ENCODE measurements at regions not wholly inside any gene's neighbourhood (a gene's known extent, or its start where the extent isn't known, plus 50 kb on each side); places are given as distances from the start of the nearest gene placed in this dataset.

DNA sequence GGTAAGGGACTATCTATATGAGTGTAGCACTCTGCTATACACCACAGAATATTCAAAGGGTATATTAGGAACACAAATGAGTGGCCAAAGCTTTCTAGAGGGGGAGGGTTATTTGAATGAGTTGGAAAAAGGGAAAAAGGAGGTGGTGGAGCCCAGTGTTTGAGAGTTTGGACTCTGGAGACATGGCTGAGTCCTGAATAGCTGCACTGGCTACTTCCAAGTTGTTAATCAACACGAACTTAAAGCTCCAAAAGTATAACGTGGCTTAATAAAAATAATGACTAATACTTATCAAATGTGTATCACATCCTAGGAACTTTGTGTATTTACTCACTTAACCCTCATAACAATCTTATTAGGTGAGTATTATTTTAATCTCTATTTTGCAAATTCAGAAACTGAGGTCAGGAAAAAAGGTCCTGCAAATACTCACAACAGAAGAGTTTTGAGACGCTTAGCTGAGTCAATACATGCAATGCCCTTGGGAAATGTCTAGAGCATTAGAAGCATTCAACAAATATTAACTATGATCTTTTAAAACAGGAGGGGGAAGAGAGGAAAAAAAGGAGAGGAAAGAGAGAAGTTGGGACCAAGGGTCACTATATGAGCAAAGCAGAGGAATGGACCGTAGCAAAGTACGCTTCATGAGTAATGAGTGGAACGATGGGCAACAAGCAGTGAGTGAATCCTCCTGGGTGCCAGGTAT, 189.5 kb upstream of the HMGA2 start:
- DNase-seq (ENCODE audit: low spot score in 2 of 2) (no peak), ATAC-seq (ENCODE audit: low read depth) (no peak)
- peaks cover 2% of the 10 kb centered on the region for H3K27me3 Mint-ChIP-seq
- H3K36me3 Mint-ChIP-seq: no peaks in the 10 kb centered on the region
- no peak overlapping the region for H3K27ac Mint-ChIP-seq
- peaks cover 5% of the 10 kb centered on the region for H3K9me3 Mint-ChIP-seq
- H3K4me1 Mint-ChIP-seq: no peaks in the 10 kb centered on the region
- H3K4me3 Mint-ChIP-seq: no peak overlapping the region

DNA sequence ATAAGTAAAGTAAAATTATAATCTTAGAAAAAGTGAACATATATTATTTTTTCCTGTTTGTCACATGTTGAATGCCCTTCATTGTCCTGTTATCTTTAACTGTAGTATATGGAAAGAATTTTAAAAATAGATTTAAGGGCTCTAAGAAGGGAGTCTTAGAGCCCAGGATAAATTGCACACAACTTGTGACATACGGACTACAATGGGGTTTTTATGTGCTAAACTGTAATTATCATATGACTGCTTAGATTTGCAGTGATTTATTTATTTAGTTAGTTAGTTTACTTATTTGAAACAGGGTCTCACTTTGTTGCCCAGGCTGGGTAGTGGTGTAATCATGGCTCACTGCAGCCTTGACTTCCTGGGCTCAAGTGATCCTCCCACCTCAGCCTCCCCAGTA, 187.8 kb upstream of the HMGA2 start:
- no peaks in the 10 kb centered on the region for H3K36me3 Mint-ChIP-seq
- H3K27ac Mint-ChIP-seq: no peak overlapping the region
- no peak overlapping the region for H3K4me3 Mint-ChIP-seq
- ATAC-seq (ENCODE audit: low read depth) (no peak), DNase-seq (ENCODE audit: low spot score in 2 of 2) (no peak)
- H3K9me3 Mint-ChIP-seq: peaks cover 4% of the 10 kb centered on the region
- H3K4me1 Mint-ChIP-seq: no peaks in the 10 kb centered on the region
- peaks cover 1% of the 10 kb centered on the region for H3K27me3 Mint-ChIP-seq

GRCh38 chr12:65637150-65637549, 187.1 kb upstream of the HMGA2 start:
- H3K36me3 Mint-ChIP-seq: no peaks in the 10 kb centered on the region
- H3K27me3 Mint-ChIP-seq: peaks cover 1% of the 10 kb centered on the region
- no peak for DNase-seq (ENCODE audit: low spot score in 2 of 2)
- no peaks in the 10 kb centered on the region for H3K4me1 Mint-ChIP-seq
- no peak overlapping the region for H3K4me3 Mint-ChIP-seq
- H3K27ac Mint-ChIP-seq: no peak overlapping the region
- no peak for ATAC-seq (ENCODE audit: low read depth)
- H3K9me3 Mint-ChIP-seq: peaks cover 4% of the 10 kb centered on the region

DNA sequence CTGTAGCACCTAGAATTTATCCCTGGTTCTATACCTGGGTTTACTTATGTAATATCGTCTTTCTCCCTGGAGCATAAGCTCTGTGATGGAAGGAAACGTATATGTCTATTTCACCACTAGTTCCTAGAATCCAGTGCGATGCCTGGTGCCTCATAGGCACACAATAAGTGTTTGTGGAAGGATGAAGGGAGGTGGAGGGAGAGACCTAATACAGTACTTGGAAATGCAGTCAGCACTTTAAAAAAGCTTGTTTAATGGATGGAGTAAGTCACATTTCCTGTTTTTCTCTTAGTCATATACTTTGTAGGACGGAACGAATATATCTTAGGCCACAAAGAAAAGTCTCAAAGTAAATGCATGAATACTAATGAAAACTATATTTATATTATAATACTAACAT, 186.5 kb upstream of the HMGA2 start:
- Mint-ChIP-seq H3K4me1 (no peaks in the 10 kb centered on the region), H3K4me3 (no peak overlapping the region), H3K9me3 (peaks cover 4% of the 10 kb centered on the region), H3K27ac (no peak overlapping the region), H3K36me3 (no peaks in the 10 kb centered on the region), H3K27me3 (peaks cover 1% of the 10 kb centered on the region)
- ATAC-seq (ENCODE audit: low read depth): no peak
- no peak for DNase-seq (ENCODE audit: low spot score in 2 of 2)

- Mint-ChIP-seq H3K27me3 (peaks cover 1% of the 10 kb centered on the region), H3K9me3 (peaks cover 4% of the 10 kb centered on the region)
Measured at GRCh38 chr12:65638324-65638723, 186.0 kb upstream of the HMGA2 start.

GRCh38 chr12:65640489-65640901, 183.8 kb upstream of the HMGA2 start:
- H3K27ac Mint-ChIP-seq: no peak overlapping the region
- peaks cover 1% of the 10 kb centered on the region for H3K27me3 Mint-ChIP-seq
- no peaks in the 10 kb centered on the region for H3K4me1 Mint-ChIP-seq
- H3K36me3 Mint-ChIP-seq: no peaks in the 10 kb centered on the region
- H3K4me3 Mint-ChIP-seq: no peak overlapping the region
- H3K9me3 Mint-ChIP-seq: peaks cover 3% of the 10 kb centered on the region
- no peak for DNase-seq (ENCODE audit: low spot score in 2 of 2)
- no peak for ATAC-seq (ENCODE audit: low read depth)

More at GRCh38 chr12:65638324-65638723, 186.0 kb upstream of the HMGA2 start:
- no peaks in the 10 kb centered on the region for H3K36me3 Mint-ChIP-seq
- H3K4me1 Mint-ChIP-seq: no peaks in the 10 kb centered on the region
- no peak overlapping the region for H3K4me3 Mint-ChIP-seq
- H3K27ac Mint-ChIP-seq: no peak overlapping the region
- no peak for DNase-seq (ENCODE audit: low spot score in 2 of 2)
- ATAC-seq (ENCODE audit: low read depth): no peak

GRCh38 chr12:65642061-65642661, 182.1 kb upstream of the HMGA2 start:
- Mint-ChIP-seq H3K27me3 (peaks cover 1% of the 10 kb centered on the region), H3K4me1 (no peaks in the 10 kb centered on the region), H3K27ac (no peak overlapping the region), H3K9me3 (no peaks in the 10 kb centered on the region), H3K36me3 (no peaks in the 10 kb centered on the region), H3K4me3 (no peak overlapping the region)
- DNase-seq (ENCODE audit: low spot score in 2 of 2): no peak
- no peak for ATAC-seq (ENCODE audit: low read depth)

GRCh38 chr12:65643171-65643570, 181.1 kb upstream of the HMGA2 start:
- Mint-ChIP-seq H3K27ac (no peak overlapping the region), H3K4me1 (no peaks in the 10 kb centered on the region)
- no peak for ATAC-seq (ENCODE audit: low read depth)

DNA sequence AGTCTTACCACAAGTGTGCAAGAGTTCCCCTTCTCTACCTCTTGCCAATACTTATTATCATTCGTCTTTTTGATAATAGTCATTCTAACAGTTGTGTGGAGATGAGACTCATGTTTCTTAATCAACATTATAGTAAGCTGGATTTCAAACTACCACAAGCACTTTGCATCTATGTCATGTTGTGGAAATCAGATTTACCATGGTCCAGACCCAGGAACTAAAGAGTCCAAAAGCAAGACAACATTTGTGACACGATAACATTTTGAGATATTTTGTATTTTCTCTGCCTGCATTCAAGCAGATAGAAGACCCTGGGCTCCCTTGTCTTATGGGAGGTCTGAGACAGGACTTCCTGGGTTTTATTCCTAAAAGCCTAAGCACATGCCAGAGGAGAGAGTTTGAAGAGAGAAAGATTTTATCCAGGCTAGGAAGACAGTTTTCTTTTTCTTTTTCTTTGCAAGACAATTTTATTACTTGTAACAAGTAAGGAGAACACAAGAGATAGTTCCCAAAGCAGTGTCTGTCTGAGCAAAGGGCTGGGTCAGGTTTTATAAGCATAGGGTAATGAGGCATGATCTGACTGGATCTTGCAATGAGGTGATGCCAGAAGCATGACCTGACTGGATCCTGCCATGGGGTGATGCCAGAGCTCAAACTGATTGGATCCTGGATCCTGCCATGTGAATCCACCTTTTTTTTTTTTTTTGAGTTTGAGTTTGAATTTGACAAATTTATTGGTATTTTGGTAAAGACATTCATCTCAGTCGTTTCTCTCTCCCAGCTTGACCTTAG, 180.5 kb upstream of the HMGA2 start:
- no peak overlapping the region for H3K4me3 Mint-ChIP-seq
- H3K27ac Mint-ChIP-seq: no peak overlapping the region
- H3K27me3 Mint-ChIP-seq: peaks cover 1% of the 10 kb centered on the region
- H3K4me1 Mint-ChIP-seq: no peaks in the 10 kb centered on the region
- no peaks in the 10 kb centered on the region for H3K9me3 Mint-ChIP-seq
- no peak for ATAC-seq (ENCODE audit: low read depth)
- no peak for DNase-seq (ENCODE audit: low spot score in 2 of 2)
- no peaks in the 10 kb centered on the region for H3K36me3 Mint-ChIP-seq

More at GRCh38 chr12:65643171-65643570, 181.1 kb upstream of the HMGA2 start:
- no peaks in the 10 kb centered on the region for H3K9me3 Mint-ChIP-seq
- H3K27me3 Mint-ChIP-seq: peaks cover 1% of the 10 kb centered on the region
- H3K36me3 Mint-ChIP-seq: no peaks in the 10 kb centered on the region
- DNase-seq (ENCODE audit: low spot score in 2 of 2): no peak
- no peak overlapping the region for H3K4me3 Mint-ChIP-seq

DNA sequence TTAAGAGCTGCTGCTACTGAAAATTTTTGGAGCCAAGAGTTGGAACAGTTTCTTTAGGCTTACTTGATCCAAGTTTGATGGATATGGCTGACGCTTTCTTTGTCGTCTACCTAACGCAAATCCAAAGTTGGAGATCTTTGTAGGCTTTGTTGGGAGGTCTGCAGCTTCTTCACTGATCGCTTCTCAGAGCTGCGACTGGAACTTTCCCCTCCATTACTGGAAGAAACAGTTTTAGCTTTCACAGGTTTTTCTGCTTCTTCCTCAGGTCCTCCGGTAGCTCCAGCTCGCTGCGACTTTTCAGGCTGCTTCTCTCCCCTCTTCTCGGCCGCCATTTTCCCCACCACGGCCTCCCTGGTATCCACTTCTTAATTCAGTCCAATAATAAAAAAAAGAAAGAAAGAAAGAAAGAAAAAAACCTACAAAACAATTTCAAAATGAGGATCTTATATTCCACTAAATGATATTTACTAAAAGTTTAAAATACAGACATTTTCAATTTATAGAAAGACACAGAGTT, 178.1 kb upstream of the HMGA2 start:
- Mint-ChIP-seq H3K9me3 (no peaks in the 10 kb centered on the region), H3K27me3 (no peaks in the 10 kb centered on the region), H3K4me3 (no peak overlapping the region), H3K36me3 (no peaks in the 10 kb centered on the region), H3K4me1 (no peaks in the 10 kb centered on the region), H3K27ac (no peak overlapping the region)
- ATAC-seq (ENCODE audit: low read depth) (no peak), DNase-seq (ENCODE audit: low spot score in 2 of 2) (no peak)

DNA sequence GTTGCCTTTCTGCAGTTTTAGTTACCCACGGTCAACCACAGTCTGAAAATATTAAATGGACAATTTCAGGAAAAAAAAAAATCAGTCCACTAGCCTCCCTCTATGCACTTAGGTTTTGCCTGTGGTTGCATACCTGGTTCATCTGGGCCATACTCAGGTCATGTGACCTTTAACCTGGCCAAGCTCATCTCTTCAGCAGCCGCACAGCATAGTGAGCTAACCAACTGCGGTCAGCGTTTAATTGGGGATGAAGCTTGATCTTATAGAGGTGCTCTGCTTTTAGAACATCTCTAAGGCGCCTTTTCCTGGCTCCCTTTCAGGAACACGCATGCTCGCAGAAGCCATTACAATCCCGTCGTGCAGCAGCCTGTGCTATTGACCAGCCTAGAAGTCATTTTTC, 177.2 kb upstream of the HMGA2 start:
- no peaks in the 10 kb centered on the region for H3K36me3 Mint-ChIP-seq
- no peaks in the 10 kb centered on the region for H3K4me1 Mint-ChIP-seq
- H3K4me3 Mint-ChIP-seq: no peak overlapping the region
- H3K27ac Mint-ChIP-seq: no peak overlapping the region
- no peaks in the 10 kb centered on the region for H3K9me3 Mint-ChIP-seq
- H3K27me3 Mint-ChIP-seq: no peaks in the 10 kb centered on the region
- DNase-seq (ENCODE audit: low spot score in 2 of 2) (no peak), ATAC-seq (ENCODE audit: low read depth) (no peak)

DNA sequence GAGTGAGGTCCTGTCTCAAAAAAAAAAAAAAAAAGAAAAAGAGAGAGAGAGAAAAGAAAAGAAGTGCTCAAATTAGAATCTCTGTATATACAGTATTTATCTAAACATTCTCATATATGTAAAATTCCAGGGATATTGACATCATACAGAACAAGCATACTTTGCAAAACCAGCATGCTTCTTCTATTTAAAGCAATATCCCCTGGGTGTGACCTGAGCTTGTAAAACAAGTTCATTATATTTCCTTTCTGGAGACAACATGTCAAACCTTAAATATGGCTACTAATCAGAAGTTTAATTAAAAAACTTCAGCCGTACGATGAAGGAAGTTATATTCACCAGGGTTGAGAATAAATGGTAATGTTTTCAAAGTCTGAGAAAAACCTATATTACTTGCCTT, 175.8 kb upstream of the HMGA2 start:
- ATAC-seq (ENCODE audit: low read depth): no peak
- Mint-ChIP-seq H3K27me3 (no peaks in the 10 kb centered on the region), H3K4me3 (no peak overlapping the region), H3K9me3 (no peaks in the 10 kb centered on the region), H3K27ac (no peak overlapping the region), H3K36me3 (no peaks in the 10 kb centered on the region), H3K4me1 (no peaks in the 10 kb centered on the region)
- no peak for DNase-seq (ENCODE audit: low spot score in 2 of 2)

DNA sequence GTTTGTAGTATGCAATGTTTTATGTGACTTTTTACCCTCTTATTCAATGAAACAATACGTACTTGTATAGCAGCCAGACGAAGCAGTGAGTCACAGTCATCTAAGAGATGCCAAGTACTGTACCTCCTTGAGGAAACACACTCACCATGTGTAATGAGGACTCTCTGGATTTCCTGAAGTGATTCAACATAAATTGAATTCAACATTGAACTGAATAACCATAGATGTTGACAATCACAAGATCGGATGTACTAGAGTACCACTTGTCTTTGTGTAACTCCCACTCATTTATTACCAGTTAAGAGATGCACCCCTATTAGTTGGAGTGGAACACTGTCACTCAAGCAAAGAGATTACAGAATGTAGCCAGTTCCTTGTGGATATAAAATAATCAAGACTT, 175.2 kb upstream of the HMGA2 start:
- H3K36me3 Mint-ChIP-seq: no peaks in the 10 kb centered on the region
- H3K4me1 Mint-ChIP-seq: no peaks in the 10 kb centered on the region
- no peaks in the 10 kb centered on the region for H3K9me3 Mint-ChIP-seq
- ATAC-seq (ENCODE audit: low read depth) (no peak), DNase-seq (ENCODE audit: low spot score in 2 of 2) (no peak)
- no peaks in the 10 kb centered on the region for H3K27me3 Mint-ChIP-seq
- no peak overlapping the region for H3K27ac Mint-ChIP-seq
- no peak overlapping the region for H3K4me3 Mint-ChIP-seq

DNA sequence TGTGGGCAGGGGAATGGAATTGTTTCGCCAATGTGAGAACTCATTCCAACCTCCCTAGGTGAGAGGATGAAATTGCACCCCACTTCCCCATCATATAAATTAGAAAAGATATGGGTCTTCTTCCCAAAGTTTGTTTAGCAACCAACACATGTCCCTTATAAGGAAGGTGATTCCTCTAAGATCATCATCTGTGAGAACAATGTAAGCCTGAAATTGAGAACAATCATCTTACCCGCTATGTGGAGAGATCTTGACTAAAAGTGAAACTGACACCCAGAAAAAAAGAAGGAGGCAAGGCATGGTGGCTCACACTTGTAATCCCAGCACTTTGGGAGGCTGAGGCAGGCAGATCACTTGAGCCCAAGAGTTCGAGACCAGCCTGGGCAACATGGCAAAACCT, 173.2 kb upstream of the HMGA2 start:
- H3K27me3 Mint-ChIP-seq: no peaks in the 10 kb centered on the region
- no peaks in the 10 kb centered on the region for H3K4me1 Mint-ChIP-seq
- ATAC-seq (ENCODE audit: low read depth) (no peak), DNase-seq (ENCODE audit: low spot score in 2 of 2) (no peak)
- no peak overlapping the region for H3K27ac Mint-ChIP-seq
- H3K9me3 Mint-ChIP-seq: no peaks in the 10 kb centered on the region
- H3K4me3 Mint-ChIP-seq: no peak overlapping the region
- no peaks in the 10 kb centered on the region for H3K36me3 Mint-ChIP-seq

Data from memory B cell (primary cell).